HEK293 (cell line): ENCODE measurements at regions not wholly inside any gene's neighbourhood (a gene's known extent, or its start where the extent isn't known, plus 50 kb on each side); places are given as distances from the start of the nearest gene placed in this dataset.

Source experiments
- CTCF ChIA-PET: fragments of 350-600 bp; formaldehyde crosslinking; extraction: SDS; loops from one replicate; lab custom pipeline; 2021; ENCODE audit warnings: antibody characterized with exemption; lab: Yijun Ruan, JAX
- POLR2A ChIA-PET: fragments of 300-600 bp; formaldehyde crosslinking; extraction: SDS; loops from one replicate; lab custom pipeline; 2020; ENCODE audit warnings: antibody characterized with exemption, inconsistent platforms; lab: Yijun Ruan, JAX
- H3K27ac ChIP-seq: fragments of 200-500 bp; sonication (Bioruptor generic); 2 replicates; pipeline ENCODE4 v1.5.1; 2014; ENCODE audit warnings: low read depth, low read length, control low read depth, inconsistent platforms; ENCODE audit errors: extremely low read depth
- H3K36me3 ChIP-seq, 2 experiments: fragments of 200-500 bp in 1 of 2; sonication (Bioruptor generic) in 1 of 2; 1 replicate in 1 of 2; 2 replicates in 1 of 2; pipeline ENCODE4 v1.5.1; 2014 to 2017; ENCODE audit warnings: inconsistent platforms in 2 of 2, low read length in 2 of 2; ENCODE audit not compliant: control insufficient read depth in 2 of 2, insufficient read depth in 1 of 2
- H3K4me1 ChIP-seq: fragments of 200-500 bp; sonication (Bioruptor generic); 2 replicates; pipeline ENCODE4 v1.5.1; 2014; ENCODE audit warnings: mild to moderate bottlenecking, low read length, inconsistent platforms; ENCODE audit not compliant: control insufficient read depth, insufficient read depth
- H3K4me3 ChIP-seq: 2 replicates; pipeline ENCODE4 v1.5.1; 2011; ENCODE audit warnings: low read depth, mild to moderate bottlenecking, control low read depth, low read length, moderate library complexity
- H3K9me3 ChIP-seq: fragments of 200-500 bp; sonication (Bioruptor generic); 2 replicates; pipeline ENCODE4 v1.5.1; 2014; ENCODE audit warnings: low read depth, low read length, inconsistent platforms; ENCODE audit not compliant: control insufficient read depth, insufficient read depth
- GFI1B ChIP-seq: fragments of 450-650 bp; formaldehyde crosslinking; IDR thresholded peaks from 2 replicates; pipeline ENCODE4 v1.5.1; 2016; ENCODE audit warnings: missing biosample characterization, missing genetic modification characterization
- GLI2 ChIP-seq: fragments of 450-650 bp; formaldehyde crosslinking; IDR thresholded peaks from 2 replicates; pipeline ENCODE4; 2017; ENCODE audit warnings: missing biosample characterization, missing genetic modification characterization, low read depth, borderline replicate concordance
- GLI4 ChIP-seq: fragments of 450-650 bp; formaldehyde crosslinking; IDR thresholded peaks from 2 replicates; pipeline ENCODE4 v1.5.1; 2016; ENCODE audit warnings: missing biosample characterization, missing genetic modification characterization
- GLIS2 ChIP-seq: fragments of 450-650 bp; formaldehyde crosslinking; IDR thresholded peaks from 2 replicates; pipeline ENCODE4 v1.5.1; 2016; ENCODE audit warnings: missing biosample characterization, missing genetic modification characterization
- HOXA7 ChIP-seq: sonication (generic); formaldehyde crosslinking; IDR thresholded peaks from 2 replicates; pipeline ENCODE4 v1.8.1; 2022; ENCODE audit warnings: missing genetic modification reagents, borderline replicate concordance
- KLF9 ChIP-seq: fragments of 450-650 bp; formaldehyde crosslinking; IDR thresholded peaks from 2 replicates; pipeline ENCODE4 v1.5.1; 2016; ENCODE audit warnings: missing biosample characterization, missing genetic modification characterization, low read depth
- SCRT1 ChIP-seq: fragments of 450-650 bp; formaldehyde crosslinking; IDR thresholded peaks from 2 replicates; pipeline ENCODE4 v1.5.1; 2016; ENCODE audit warnings: missing biosample characterization, missing genetic modification characterization, borderline replicate concordance
- YY1 ChIP-seq: fragments of 450-650 bp; formaldehyde crosslinking; IDR thresholded peaks from 2 replicates; pipeline ENCODE4 v1.5.1; 2018; ENCODE audit warnings: missing biosample characterization, missing genetic modification characterization
- YY2 ChIP-seq: fragments of 450-650 bp; formaldehyde crosslinking; IDR thresholded peaks from 2 replicates; pipeline ENCODE4 v1.5.1; 2016; ENCODE audit warnings: missing biosample characterization, missing genetic modification characterization
- ZBTB1 ChIP-seq: fragments of 450-650 bp; formaldehyde crosslinking; IDR thresholded peaks from 2 replicates; pipeline ENCODE4 v1.5.1; 2016; ENCODE audit warnings: missing biosample characterization, missing genetic modification characterization
- ZBTB21 ChIP-seq: fragments of 450-650 bp; formaldehyde crosslinking; IDR thresholded peaks from 2 replicates; pipeline ENCODE4 v1.5.1; 2017; ENCODE audit warnings: missing biosample characterization, missing genetic modification characterization
- ZBTB8A ChIP-seq: fragments of 450-650 bp; formaldehyde crosslinking; IDR thresholded peaks from 2 replicates; pipeline ENCODE4 v1.5.1; 2016; ENCODE audit warnings: missing biosample characterization, missing genetic modification characterization
- ZEB2 ChIP-seq: fragments of 450-650 bp; formaldehyde crosslinking; IDR thresholded peaks from 2 replicates; pipeline ENCODE4 v1.5.1; 2016; ENCODE audit warnings: missing biosample characterization, missing genetic modification characterization
- ZFP69B ChIP-seq: fragments of 450-650 bp; formaldehyde crosslinking; IDR thresholded peaks from 2 replicates; pipeline ENCODE4 v1.5.1; 2016; ENCODE audit warnings: missing biosample characterization, missing genetic modification characterization
- ZNF10 ChIP-seq: fragments of 450-650 bp; formaldehyde crosslinking; IDR thresholded peaks from 2 replicates; pipeline ENCODE4 v1.5.1; 2017; ENCODE audit warnings: missing biosample characterization, missing genetic modification characterization
- ZNF132 ChIP-seq: fragments of 450-650 bp; formaldehyde crosslinking; IDR thresholded peaks from 2 replicates; pipeline ENCODE4 v1.5.1; 2017; ENCODE audit warnings: missing biosample characterization, missing genetic modification characterization, borderline replicate concordance
- ZNF146 ChIP-seq: fragments of 450-650 bp; formaldehyde crosslinking; IDR thresholded peaks from 2 replicates; pipeline ENCODE4 v1.5.1; 2016; ENCODE audit warnings: missing biosample characterization, missing genetic modification characterization
- ZNF169 ChIP-seq: fragments of 450-650 bp; formaldehyde crosslinking; IDR thresholded peaks from 2 replicates; pipeline ENCODE4 v1.5.1; 2016; ENCODE audit warnings: missing biosample characterization, missing genetic modification characterization
- ZNF223 ChIP-seq: fragments of 450-650 bp; formaldehyde crosslinking; IDR thresholded peaks from 2 replicates; pipeline ENCODE4 v1.5.1; 2016; ENCODE audit warnings: missing biosample characterization, missing genetic modification characterization
- ZNF335 ChIP-seq: fragments of 450-650 bp; formaldehyde crosslinking; conservative IDR thresholded peaks from 2 replicates; pipeline ENCODE4 v1.5.1; 2016; ENCODE audit warnings: missing biosample characterization, missing genetic modification characterization
- ZNF341 ChIP-seq: fragments of 450-650 bp; formaldehyde crosslinking; IDR thresholded peaks from 2 replicates; pipeline ENCODE4; 2016; ENCODE audit warnings: low read depth, missing biosample characterization, missing genetic modification characterization
- ZNF433 ChIP-seq: fragments of 450-650 bp; formaldehyde crosslinking; IDR thresholded peaks from 2 replicates; pipeline ENCODE4 v1.5.1; 2016; ENCODE audit warnings: missing biosample characterization, missing genetic modification characterization, low read depth
- ZNF544 ChIP-seq: fragments of 450-650 bp; formaldehyde crosslinking; IDR thresholded peaks from 2 replicates; pipeline ENCODE4 v1.5.0; 2017; ENCODE audit warnings: missing biosample characterization, missing genetic modification characterization
- ZNF626 ChIP-seq: fragments of 450-650 bp; sonication (Bioruptor Pico); formaldehyde crosslinking; IDR thresholded peaks from 2 replicates; pipeline ENCODE4 v1.5.1; 2018; ENCODE audit warnings: missing biosample characterization, missing genetic modification characterization, inconsistent platforms
- ZNF654 ChIP-seq: fragments of 450-650 bp; formaldehyde crosslinking; IDR thresholded peaks from 2 replicates; pipeline ENCODE4 v1.5.1; 2016; ENCODE audit warnings: low read depth, missing biosample characterization, missing genetic modification characterization
- ZNF658 ChIP-seq: fragments of 450-650 bp; formaldehyde crosslinking; IDR thresholded peaks from 2 replicates; pipeline ENCODE4; 2016; ENCODE audit warnings: missing biosample characterization, missing genetic modification characterization
- ZNF777 ChIP-seq: fragments of 450-650 bp; formaldehyde crosslinking; IDR thresholded peaks from 2 replicates; pipeline ENCODE4 v1.5.1; 2017; ENCODE audit warnings: missing biosample characterization, missing genetic modification characterization, borderline replicate concordance
- ZNF791 ChIP-seq: fragments of 450-650 bp; formaldehyde crosslinking; IDR thresholded peaks from 2 replicates; pipeline ENCODE4 v1.5.1; 2016; ENCODE audit warnings: missing biosample characterization, missing genetic modification characterization
- ZNF792 ChIP-seq: fragments of 450-650 bp; formaldehyde crosslinking; IDR thresholded peaks from 2 replicates; pipeline ENCODE4 v1.5.1; 2016; ENCODE audit warnings: missing biosample characterization, missing genetic modification characterization
- TF ChIP-seq, protein P1 (sequence below): fragments of 450-650 bp; formaldehyde crosslinking; IDR thresholded peaks from 2 replicates; pipeline ENCODE4 v1.5.1; 2016; ENCODE audit warnings: missing biosample characterization, missing genetic modification characterization
- TF ChIP-seq, protein P2 (sequence below): fragments of 450-650 bp; formaldehyde crosslinking; IDR thresholded peaks from 2 replicates; pipeline ENCODE4 v1.5.1; 2017; ENCODE audit warnings: missing biosample characterization, missing genetic modification characterization
- TF ChIP-seq, protein P3 (sequence below): fragments of 450-650 bp; formaldehyde crosslinking; IDR thresholded peaks from 2 replicates; pipeline ENCODE4 v1.5.1; 2016; ENCODE audit warnings: missing biosample characterization, missing genetic modification characterization
- TF ChIP-seq, protein P4 (sequence below): fragments of 450-650 bp; formaldehyde crosslinking; IDR thresholded peaks from 2 replicates; pipeline ENCODE4 v1.5.1; 2016; ENCODE audit warnings: missing biosample characterization, missing genetic modification characterization

DNA sequence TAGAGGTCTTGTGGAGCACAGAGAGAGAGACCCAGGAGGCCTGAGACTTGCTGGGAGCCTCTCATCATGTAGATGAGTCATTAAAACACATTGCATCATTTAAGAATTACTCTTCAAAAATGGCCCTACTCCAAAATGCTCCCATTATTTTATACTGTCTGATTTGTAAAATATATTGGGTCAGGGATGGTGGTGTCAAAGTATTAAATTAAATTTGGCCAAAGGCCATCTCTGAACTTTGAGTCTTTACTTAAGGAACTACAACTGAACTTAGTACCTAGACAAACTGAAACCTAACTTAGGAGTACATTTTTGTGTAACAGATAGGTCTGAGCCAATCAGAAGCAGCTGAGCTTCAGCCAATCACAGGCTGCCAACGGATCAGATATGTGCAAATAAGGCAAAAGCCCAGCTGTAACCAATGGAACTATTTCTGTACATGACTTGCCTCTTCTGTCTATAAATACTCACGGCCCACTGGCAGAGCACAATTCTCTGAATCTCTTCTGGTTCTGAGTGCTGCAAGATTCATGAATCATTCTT lies 657.2 kb downstream of the TLE1 start:
- Histone ChIP-seq H3K36me3 (no peaks in the 10 kb centered on the region), H3K27ac (no peak overlapping the region), H3K4me3 (no peak overlapping the region), H3K9me3 (no peaks in the 10 kb centered on the region), H3K4me1 (peaks cover 8% of the 10 kb centered on the region; the same call in 1 of the 2 replicates)
- CTCF ChIA-PET: no interaction called here
- TF ChIP-seq ZNF777 (tag by site-specific recombination) (no peak), GLI4 (tag by site-specific recombination) (no peak), SCRT1 (tag by site-specific recombination) (no peak), ZNF658 (tag by site-specific recombination) (no peak), ZNF544 (tag by site-specific recombination) (no peak), ZNF223 (tag by site-specific recombination) (no peak), ZNF341 (no peak), ZNF791 (no peak), ZBTB8A (tag by site-specific recombination) (no peak), GFI1B (no peak), KLF9 (tag by site-specific recombination) (no peak), GLI2 (tag by site-specific recombination) (no peak), ZFP69B (tag by site-specific recombination) (no peak), ZEB2 (no peak), ZNF433 (tag by site-specific recombination) (no peak)
- TF ChIP-seq, protein P1, sequence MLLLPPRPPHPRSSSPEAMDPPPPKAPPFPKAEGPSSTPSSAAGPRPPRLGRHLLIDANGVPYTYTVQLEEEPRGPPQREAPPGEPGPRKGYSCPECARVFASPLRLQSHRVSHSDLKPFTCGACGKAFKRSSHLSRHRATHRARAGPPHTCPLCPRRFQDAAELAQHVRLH: no peak
- POLR2A ChIA-PET: no interaction called here

DNA sequence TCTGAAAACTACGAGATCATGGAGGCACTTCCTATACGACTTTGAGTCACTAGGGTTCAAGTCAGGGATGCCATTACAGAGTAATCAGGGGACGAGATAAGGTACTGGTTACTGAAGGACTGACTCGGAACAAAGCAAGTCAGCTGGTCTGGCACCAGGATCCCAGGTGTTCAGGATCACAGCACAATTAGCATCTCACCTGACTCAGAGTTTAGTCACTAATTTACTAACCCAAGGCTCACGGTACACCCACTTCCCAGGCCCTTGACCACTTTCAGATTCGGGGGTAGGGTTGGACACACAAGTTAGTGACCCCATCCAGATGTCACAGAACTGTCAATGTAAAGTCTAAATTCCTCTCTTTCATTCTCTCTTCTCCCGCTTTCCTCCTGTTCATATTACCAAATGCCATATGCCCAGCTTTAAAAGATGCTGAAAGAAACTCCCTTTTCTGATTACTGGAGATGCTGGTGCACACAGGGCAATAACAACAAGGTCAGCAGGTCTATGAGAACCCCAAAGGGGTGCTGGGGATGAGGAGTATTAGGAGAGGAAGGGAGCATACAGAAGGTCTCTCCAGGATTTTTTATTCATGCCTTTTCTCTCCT lies 657.8 kb downstream of the TLE1 start:
- no peak overlapping the region for H3K27ac ChIP-seq

More for the DNA sequence above, 657.8 kb downstream of the TLE1 start:
- peaks cover 8% of the 10 kb centered on the region; the same call in 1 of the 2 replicates for H3K4me1 ChIP-seq
- ChIA-PET CTCF (no interaction called here), POLR2A (no interaction called here)
- no peak overlapping the region for H3K4me3 ChIP-seq
- no peak for TF ChIP-seq ZNF654 (tag by site-specific recombination)
- TF ChIP-seq, protein P2, sequence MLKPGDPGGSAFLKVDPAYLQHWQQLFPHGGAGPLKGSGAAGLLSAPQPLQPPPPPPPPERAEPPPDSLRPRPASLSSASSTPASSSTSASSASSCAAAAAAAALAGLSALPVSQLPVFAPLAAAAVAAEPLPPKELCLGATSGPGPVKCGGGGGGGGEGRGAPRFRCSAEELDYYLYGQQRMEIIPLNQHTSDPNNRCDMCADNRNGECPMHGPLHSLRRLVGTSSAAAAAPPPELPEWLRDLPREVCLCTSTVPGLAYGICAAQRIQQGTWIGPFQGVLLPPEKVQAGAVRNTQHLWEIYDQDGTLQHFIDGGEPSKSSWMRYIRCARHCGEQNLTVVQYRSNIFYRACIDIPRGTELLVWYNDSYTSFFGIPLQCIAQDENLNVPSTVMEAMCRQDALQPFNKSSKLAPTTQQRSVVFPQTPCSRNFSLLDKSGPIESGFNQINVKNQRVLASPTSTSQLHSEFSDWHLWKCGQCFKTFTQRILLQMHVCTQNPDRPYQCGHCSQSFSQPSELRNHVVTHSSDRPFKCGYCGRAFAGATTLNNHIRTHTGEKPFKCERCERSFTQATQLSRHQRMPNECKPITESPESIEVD (tag by site-specific recombination): no peak
- TF ChIP-seq ZNF335 (tag by site-specific recombination): no peak
- TF ChIP-seq, protein P3, sequence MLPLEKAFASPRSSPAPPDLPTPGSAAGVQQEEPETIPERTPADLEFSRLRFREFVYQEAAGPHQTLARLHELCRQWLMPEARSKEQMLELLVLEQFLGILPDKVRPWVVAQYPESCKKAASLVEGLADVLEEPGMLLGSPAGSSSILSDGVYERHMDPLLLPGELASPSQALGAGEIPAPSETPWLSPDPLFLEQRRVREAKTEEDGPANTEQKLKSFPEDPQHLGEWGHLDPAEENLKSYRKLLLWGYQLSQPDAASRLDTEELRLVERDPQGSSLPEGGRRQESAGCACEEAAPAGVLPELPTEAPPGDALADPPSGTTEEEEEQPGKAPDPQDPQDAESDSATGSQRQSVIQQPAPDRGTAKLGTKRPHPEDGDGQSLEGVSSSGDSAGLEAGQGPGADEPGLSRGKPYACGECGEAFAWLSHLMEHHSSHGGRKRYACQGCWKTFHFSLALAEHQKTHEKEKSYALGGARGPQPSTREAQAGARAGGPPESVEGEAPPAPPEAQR: no peak
- TF ChIP-seq, protein P4, sequence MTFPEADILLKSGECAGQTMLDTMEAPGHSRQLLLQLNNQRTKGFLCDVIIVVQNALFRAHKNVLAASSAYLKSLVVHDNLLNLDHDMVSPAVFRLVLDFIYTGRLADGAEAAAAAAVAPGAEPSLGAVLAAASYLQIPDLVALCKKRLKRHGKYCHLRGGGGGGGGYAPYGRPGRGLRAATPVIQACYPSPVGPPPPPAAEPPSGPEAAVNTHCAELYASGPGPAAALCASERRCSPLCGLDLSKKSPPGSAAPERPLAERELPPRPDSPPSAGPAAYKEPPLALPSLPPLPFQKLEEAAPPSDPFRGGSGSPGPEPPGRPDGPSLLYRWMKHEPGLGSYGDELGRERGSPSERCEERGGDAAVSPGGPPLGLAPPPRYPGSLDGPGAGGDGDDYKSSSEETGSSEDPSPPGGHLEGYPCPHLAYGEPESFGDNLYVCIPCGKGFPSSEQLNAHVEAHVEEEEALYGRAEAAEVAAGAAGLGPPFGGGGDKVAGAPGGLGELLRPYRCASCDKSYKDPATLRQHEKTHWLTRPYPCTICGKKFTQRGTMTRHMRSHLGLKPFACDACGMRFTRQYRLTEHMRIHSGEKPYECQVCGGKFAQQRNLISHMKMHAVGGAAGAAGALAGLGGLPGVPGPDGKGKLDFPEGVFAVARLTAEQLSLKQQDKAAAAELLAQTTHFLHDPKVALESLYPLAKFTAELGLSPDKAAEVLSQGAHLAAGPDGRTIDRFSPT: no peak
- no peak for TF ChIP-seq ZNF169 (tag by site-specific recombination)
- no peak for TF ChIP-seq ZNF132 (tag by site-specific recombination)
- TF ChIP-seq ZNF792 (tag by site-specific recombination): no peak
- TF ChIP-seq HOXA7: no peak
- TF ChIP-seq ZNF10 (tag by site-specific recombination): no peak
- no peak for TF ChIP-seq YY1
- TF ChIP-seq ZBTB1: no peak
- TF ChIP-seq ZBTB21: no peak
- no peak for TF ChIP-seq ZNF146 (tag by site-specific recombination)
- no peak for TF ChIP-seq ZNF626 (tag by site-specific recombination)
- TF ChIP-seq YY2: no peak
- TF ChIP-seq GLIS2 (tag by site-specific recombination): no peak
- TF ChIP-seq, all 188 proteins: peak for 0
- H3K9me3 ChIP-seq: no peaks in the 10 kb centered on the region
- no peaks in the 10 kb centered on the region for H3K36me3 ChIP-seq
